Cardiac septum (tissue), 1 donor: ENCODE measurements at regions not wholly inside any gene's neighbourhood (a gene's known extent, or its start where the extent isn't known, plus 50 kb on each side); places are given as distances from the start of the nearest gene placed in this dataset.

Source experiments
- DNase-seq: peaks from one replicate; pipeline ENCODE4 v3.0.0-alpha.2; 2020; ENCODE audit warnings: low spot score
- intact Hi-C: fragments of 100-400 bp; cut with DNase I; formaldehyde crosslinking; loops from one replicate; pipeline ENCODE4 v1.14.0; 2022
- donor health status: DM: no; HTN: no; CAD: no.

DNA sequence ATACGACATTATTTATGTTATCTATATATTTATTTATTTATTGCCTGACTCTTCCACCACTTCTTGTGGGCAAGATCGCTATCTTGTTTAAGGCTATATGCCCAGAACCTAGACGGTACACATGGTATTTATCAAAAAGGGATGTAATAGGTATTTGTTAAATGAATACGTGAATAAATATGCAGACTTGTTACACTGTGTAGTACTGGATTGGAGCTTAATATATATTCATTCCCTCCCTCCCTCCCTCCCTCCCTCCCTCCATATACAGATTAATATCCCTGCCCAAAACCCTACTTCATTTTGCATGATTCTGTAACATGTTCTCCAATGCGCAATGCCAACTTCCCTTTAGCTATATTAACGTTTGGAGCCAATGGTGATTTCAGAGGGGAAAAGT, 1273.7 kb upstream of the AUTS2 start:
- intact Hi-C loops: no loop called here
- DNase-seq: no peak

- intact Hi-C loops: no loop called here
- no peak for DNase-seq
These were observed 1264.1 kb upstream of the AUTS2 start for GRCh38 chr7:68334216-68334615.

- intact Hi-C loops: no loop called here
These were observed 1263.5 kb upstream of the AUTS2 start for GRCh38 chr7:68334636-68335272.

GRCh38 chr7:68336594-68336993, 1261.7 kb upstream of the AUTS2 start:
- no peak for DNase-seq
- intact Hi-C loops: no loop called here

More at GRCh38 chr7:68334636-68335272, 1263.5 kb upstream of the AUTS2 start:
- no peak for DNase-seq

- intact Hi-C loops: no loop called here
- DNase-seq: no peak
These were observed 1249.9 kb upstream of the AUTS2 start for GRCh38 chr7:68348401-68348800.

DNA sequence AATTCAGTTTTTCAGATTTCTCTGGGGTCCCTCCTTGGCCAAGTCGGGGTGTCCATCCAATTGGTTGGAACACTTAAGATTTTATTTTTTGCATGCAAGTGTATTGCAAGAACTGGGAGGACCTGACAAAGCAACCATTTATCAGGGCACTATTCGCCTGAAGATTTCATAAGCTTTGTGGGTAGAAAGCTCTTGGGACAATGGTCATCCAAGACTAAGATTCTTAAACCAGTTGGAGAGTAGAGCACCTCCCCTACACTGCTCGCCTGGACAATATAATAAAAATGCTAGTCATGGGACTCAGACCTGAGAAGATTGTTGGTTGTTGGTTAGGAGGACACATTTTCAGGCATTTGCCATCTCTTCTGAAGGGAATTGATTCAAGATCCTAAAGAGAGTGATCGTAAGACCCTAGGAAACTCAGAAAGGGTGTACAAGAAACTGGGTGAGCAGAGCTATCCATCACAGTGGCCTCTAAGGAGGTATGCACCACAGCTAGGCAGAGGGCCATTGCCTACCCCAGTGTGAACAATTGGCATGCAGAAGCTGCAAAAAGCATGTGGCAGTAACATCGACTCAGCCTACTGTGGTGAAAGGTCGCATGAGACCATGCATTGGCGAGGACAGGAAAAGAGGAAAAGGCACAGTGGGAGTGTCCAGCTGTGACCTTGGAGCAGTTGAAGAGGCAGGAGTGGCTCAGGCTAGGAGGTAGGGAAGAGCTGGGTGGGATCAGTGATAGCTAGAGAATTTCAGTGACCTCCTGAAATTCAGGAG, 1235.3 kb upstream of the AUTS2 start:
- intact Hi-C loops: no loop called here
- no peak for DNase-seq

GRCh38 chr7:68364886-68365625, 1233.2 kb upstream of the AUTS2 start:
- intact Hi-C loops: no loop called here
- no peak for DNase-seq

- intact Hi-C loops: no loop called here
- DNase-seq: no peak
These were observed 1226.3 kb upstream of the AUTS2 start for GRCh38 chr7:68371985-68372384.

- DNase-seq: no peak
- intact Hi-C loops: no loop called here
These were observed 1222.1 kb upstream of the AUTS2 start for GRCh38 chr7:68376131-68376661.

DNA sequence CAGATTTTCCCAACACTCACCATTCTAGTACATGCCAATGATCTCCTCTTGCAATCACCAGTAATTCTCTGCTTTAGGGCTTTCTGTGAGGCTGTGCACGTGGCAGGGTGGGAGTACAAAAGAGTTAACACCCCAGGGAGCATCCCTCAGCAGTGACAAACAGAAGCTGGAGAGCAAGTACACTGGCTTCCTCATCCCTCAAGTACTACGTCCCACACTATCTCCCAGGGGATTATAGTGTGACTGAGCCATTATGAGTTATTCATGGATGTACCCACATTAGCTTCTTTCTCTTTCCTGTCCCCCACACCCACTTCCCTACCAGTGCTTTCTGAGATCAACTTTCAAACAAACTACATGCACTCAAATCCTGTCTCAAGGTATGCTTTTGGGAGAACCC, 1216.5 kb upstream of the AUTS2 start:
- intact Hi-C loops: no loop called here

DNA sequence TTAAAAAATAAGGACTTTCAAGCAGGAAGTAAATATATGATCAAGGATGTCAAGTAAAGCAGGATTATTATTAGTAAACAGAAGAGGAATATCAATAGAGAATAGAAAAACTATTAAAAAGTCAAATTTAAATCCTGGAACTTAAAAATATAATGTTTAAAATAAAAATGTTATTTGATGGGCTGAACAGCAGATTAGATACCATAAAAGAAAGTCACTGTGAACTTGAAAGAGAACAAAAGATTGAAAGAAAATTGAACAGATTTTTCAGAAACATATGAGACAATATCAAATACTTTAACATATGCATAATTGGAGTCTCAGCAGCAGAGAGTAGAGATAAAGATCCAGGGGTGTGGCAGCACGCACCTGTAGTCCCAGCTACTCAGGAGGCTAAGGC, 1213.7 kb upstream of the AUTS2 start:
- intact Hi-C loops: no loop called here
- no peak for DNase-seq

More for the DNA sequence above, 1216.5 kb upstream of the AUTS2 start:
- no peak for DNase-seq

GRCh38 chr7:68393051-68393450, 1205.2 kb upstream of the AUTS2 start:
- intact Hi-C loops: no loop called here
- DNase-seq: no peak

DNA sequence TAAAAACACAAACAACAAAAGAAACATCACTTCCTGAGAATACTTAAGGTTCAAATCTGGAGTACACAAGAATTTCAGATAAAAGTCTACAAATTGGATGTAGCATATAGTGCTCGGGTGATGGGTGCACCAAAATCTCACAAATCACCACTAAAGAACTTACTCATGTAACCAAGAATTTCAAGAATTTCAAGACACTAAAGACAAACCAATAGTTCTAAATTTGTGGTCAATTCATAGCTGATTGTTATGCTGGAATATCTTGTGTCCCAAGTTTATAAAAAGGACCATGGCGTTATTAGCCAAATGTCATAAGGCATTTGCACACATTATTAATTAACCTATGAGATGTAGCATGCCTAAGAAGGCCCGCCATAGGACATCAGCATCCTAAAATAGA, 1204.1 kb upstream of the AUTS2 start:
- no peak for DNase-seq
- intact Hi-C loops: no loop called here

DNA sequence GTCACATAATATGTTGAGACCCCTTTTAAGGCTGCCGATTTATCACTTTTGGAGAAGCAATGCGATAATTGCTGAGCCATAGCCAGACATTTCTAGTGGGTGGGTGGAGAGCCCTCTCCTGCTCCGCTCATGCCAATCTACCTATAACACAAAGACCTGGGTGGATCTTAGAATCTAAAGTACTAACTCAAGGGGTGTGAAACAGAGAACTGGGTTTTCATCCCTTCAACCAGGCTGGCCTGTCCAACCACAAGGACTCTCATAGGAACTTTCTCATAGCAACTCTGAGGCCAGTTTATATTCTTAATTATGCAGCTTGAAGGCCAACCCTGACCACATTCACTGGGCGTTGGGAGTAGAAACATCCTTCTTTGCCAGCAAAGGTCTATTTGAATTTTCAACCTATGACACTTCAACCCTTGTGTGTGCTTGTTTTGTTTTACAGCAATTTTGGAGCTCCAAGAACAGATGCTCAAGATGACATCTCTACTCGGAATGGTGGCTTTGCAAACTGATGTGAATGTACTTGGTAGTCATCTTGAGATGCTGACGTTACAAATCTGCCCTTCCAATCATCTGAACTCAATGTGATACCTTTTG, 1198.2 kb upstream of the AUTS2 start:
- intact Hi-C loops: no loop called here
- DNase-seq: no peak

GRCh38 chr7:68400783-68401182, 1197.5 kb upstream of the AUTS2 start:
- intact Hi-C loops: no loop called here
- no peak for DNase-seq

DNA sequence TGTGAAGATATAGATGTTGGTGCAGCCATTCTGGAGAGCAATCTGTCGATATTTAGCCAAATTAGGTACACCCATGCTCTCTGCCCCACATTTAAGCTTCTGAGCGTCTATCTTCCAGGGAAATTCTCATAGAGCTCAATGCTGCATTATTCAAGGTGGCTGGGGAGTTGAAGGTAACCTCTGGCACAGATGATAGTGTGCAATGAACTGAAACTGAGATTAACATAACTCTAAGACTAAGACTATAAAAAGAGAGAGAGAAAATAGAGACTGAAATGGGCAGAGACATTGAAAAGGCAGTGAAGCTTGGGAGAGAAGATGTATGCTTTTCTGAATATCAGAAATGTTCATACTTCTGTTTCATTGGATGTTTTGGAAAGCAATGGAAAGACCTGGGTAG, 1197.0 kb upstream of the AUTS2 start:
- intact Hi-C loops: no loop called here
- no peak for DNase-seq

- intact Hi-C loops: no loop called here
- no peak for DNase-seq
These were observed 1191.8 kb upstream of the AUTS2 start for GRCh38 chr7:68406480-68406879.

DNA sequence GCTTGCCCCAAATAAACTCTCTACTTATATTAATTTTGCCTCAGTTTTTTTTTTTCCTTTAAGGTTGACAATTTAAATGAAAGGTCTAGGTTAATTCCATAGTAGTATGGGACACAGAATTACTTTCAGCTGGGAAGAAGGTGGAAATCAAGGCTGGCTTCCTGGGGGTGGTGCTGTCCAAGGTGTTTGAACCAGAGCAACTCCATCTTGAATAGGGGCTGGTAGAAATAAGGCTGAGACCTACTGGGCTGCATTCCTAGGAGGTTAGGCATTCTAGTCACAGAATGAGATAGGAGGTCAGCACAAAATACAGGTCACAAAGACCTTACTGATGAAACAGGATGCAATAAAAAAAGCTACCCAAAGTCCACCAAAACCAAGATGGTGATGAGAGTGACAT, 1190.8 kb upstream of the AUTS2 start:
- intact Hi-C loops: no loop called here

DNA sequence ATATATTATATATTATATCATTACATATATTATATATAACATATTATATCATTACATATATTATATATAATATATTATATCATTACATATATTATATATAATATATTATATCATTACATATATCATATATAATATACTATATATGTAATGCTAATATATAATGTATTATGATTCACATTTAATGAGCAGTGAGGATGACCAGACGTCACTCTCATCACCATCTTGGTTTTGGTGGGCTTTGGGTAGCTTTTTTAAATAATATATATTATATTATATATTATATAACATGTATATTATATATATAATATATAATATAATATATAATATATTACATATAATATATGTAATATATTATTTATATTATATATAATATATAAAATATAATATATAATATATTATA, 1189.4 kb upstream of the AUTS2 start:
- DNase-seq: no peak
- intact Hi-C loops: no loop called here

More for the DNA sequence above, 1190.8 kb upstream of the AUTS2 start:
- no peak for DNase-seq

DNA sequence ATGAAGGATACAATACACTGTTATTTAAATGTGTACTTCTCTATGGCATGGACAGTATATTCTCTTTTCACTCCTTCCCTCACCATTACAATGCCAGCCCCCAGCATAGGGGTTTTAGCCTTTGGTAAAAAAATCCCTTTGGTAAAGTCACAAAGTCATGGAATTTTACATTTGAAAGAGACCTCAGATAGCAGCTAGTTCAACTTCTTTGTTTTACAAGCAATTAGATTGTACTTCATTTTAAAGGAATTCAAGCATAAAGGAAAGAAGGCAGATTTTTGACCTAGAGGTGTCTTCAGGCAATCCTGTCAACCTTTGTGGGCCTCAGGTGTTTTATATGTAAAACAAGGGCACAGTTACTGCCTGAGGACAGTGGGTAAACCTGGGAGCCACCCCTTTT, 1188.4 kb upstream of the AUTS2 start:
- intact Hi-C loops: no loop called here
- DNase-seq: no peak
